Gastrocnemius medialis (tissue), 4 donors: ENCODE measurements at regions not wholly inside any gene's neighbourhood (a gene's known extent, or its start where the extent isn't known, plus 50 kb on each side); places are given as distances from the start of the nearest gene placed in this dataset.

ENCODE experiments used
- CTCF ChIP-seq, 5 experiments: fragments of 450-650 bp in 3 of 5; fragments of 200-600 bp in 2 of 5; sonication (generic) in 2 of 5; IDR thresholded peaks in 4 of 5; conservative IDR thresholded peaks in 1 of 5; 1 replicate in 4 of 5; 2 replicates in 1 of 5; pipeline ENCODE4 v1.5.1; 2016 to 2019; ENCODE audit warnings: antibody characterized with exemption in 5 of 5, mild to moderate bottlenecking in 3 of 5, moderate library complexity in 3 of 5
- POLR2A ChIP-seq, 2 donors: fragments of 450-650 bp; IDR thresholded peaks; one replicate each; pipeline ENCODE4 v1.6.1; 2017; ENCODE audit warnings: antibody characterized with exemption in 2 of 2, mild to moderate bottlenecking in 2 of 2, moderate library complexity in 2 of 2

DNA sequence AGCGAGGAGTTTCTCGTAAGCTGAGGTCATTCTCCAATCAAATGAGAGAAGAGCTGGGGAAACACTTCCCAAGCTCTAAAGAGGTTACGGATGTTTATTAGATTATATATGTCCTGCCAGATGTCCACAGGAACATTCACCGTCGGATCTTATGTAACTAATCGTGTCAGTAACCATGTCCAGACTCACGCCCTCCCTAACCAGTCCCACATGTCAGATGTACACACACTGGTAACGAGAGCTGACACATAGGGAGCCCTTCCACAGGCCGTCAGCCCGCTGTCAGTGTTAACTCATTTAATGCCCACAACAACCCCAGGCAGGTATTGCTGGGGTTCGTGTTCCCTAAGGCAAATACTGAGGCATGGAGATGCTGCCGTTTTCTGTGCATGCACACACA is 223.7 kb upstream of the RTL1 start:
- no peak for TF ChIP-seq CTCF (IDR thresholded peaks at IDR 0.05 in 4 of 5, conservative IDR thresholded peaks at IDR 0.05 in 1 of 5)
- TF ChIP-seq POLR2A (IDR thresholded peaks at IDR 0.05), result no peak
